Motor neuron (in vitro differentiated cells): ENCODE measurements at regions not wholly inside any gene's neighbourhood (a gene's known extent, or its start where the extent isn't known, plus 50 kb on each side); places are given as distances from the start of the nearest gene placed in this dataset.

Source experiments
- ATAC-seq, 8 experiments: fragments of 200-7000 bp; cut with Tn5 transposase; replicated peaks in 6 of 8; 2 replicates each; pipeline ENCODE4 v1.8.0; 2021; ENCODE audit warnings: mild to moderate bottlenecking in 8 of 8, moderate library complexity in 8 of 8
- H3K27ac ChIP-seq, 2 donors: fragments of 250-450 bp; sonication (Bioruptor Pico); 2 replicates each; pipeline ENCODE4 v1.9.0; 2021; ENCODE audit warnings: antibody characterized with exemption in 2 of 2, mild to moderate bottlenecking in 2 of 2, moderate library complexity in 1 of 2
- H3K4me1 ChIP-seq, 2 donors: fragments of 250-450 bp; sonication (Bioruptor Pico); replicated peaks in 1 of 2; 2 replicates each; pipeline ENCODE4 v1.6.1; 2021; ENCODE audit warnings: antibody characterized with exemption in 2 of 2, mild to moderate bottlenecking in 2 of 2, moderate library complexity in 1 of 2
- H3K4me3 ChIP-seq, 5 donors: fragments of 250-450 bp; sonication (Bioruptor Pico); 2 replicates each; pipeline ENCODE4 v1.9.0; 2021; ENCODE audit warnings: antibody characterized with exemption in 5 of 5, mild to moderate bottlenecking in 5 of 5, moderate library complexity in 4 of 5
- WGBS, 10 experiments: fragments of 450-650 bp; shearing (Covaris generic); methylation state at CpG; one replicate each; pipeline ENCODE4 v1.0.0; 2022; 5-methylcytosine and 5-hydroxymethylcytosine counted together
- in situ Hi-C, 9 experiments: fragments of 400-800 bp; cut with MboI; loops; one replicate each; pipeline ENCODE4 v1.15.0; 2021; ENCODE audit warnings: low sequenced_read_pairs in 9 of 9, low pct_unique_long_range_greater_than_20kb in 2 of 9; ENCODE audit not compliant: unreplicated experiment in 9 of 9

GRCh38 chr18:57970356-57971095 lies 73.5 kb upstream of the NEDD4L start:
- Histone ChIP-seq H3K4me3 (no peak overlapping the region), H3K4me1 (no peaks in the 10 kb centered on the region), H3K27ac (no peak overlapping the region)
- in situ Hi-C loops: no loop called here
- peak in 1 of 8 experiments; percentile 45 for ATAC-seq
- WGBS, 10 experiments: 29 to 100% (median 93%) methylated on average over 1 to 9 of the region's 12 CpGs; no CpG with 5 or more reads in 1 of the 10 experiments

GRCh38 chr18:57969824-57970223 lies 74.2 kb upstream of the NEDD4L start:
- Histone ChIP-seq H3K4me3 (no peak overlapping the region), H3K27ac (no peak overlapping the region), H3K4me1 (no peaks in the 10 kb centered on the region)
- WGBS, 10 experiments: 0 to 100% (median 64%) methylated on average over 1 to 2 of the region's 2 CpGs; no CpG with 5 or more reads in 2 of the 10 experiments
- ATAC-seq: no peak
- in situ Hi-C loops: no loop called here

DNA sequence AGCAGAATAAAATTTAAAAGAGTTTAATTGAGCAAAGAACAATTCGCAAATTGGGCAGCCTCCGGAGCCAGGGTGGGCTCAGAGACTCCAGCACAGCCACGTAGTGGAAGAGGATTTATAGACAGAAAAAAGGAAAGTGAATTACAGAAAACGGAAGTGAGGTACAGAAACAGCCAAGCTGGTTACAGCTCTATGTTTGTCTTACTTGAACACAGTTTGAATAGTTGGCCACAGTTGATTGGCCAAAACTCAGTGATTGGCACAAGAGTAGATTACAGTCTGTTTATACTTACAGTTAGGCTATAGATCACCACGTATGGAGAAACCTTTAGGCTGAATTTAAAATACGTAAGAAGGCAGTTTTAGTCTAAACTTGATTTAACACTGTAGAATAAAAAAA lies 78.8 kb upstream of the NEDD4L start:
- in situ Hi-C loops: no loop called here
- 66 to 100% (median 90%) methylated on average over 2 to 6 of the region's 6 CpGs; no CpG with 5 or more reads in 1 of the 10 experiments for WGBS, 10 experiments
- H3K27ac ChIP-seq: no peak overlapping the region
- no peaks in the 10 kb centered on the region for H3K4me1 ChIP-seq
- H3K4me3 ChIP-seq: no peak overlapping the region
- ATAC-seq: no peak

DNA sequence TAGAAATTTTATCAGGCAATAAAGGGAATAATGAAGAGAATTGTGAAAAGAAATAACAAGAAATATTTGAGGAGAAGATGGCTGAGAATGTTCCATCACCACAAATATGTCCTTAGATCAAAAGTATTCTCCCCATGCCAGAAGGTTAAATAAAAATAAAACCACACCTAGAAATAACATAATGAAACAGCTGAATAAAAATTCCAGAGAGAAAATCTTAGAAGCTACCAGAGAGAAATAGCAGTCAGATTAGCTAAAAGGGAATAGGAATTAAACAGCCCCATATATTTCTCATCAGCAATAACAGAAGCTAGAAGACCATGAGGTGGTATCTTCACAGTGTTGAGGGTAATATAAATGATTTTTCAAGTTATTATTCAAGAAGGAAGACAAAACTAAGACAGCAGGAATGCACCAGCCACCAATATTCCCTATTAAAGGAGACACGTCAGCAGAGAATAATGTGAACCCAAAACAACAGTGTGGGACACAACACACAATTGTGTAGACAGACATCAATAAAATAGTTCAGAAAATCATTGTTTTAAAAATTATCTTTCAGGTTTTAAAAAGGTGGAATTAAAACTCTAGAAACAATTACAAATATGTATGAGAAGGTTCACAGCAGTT lies 82.0 kb upstream of the NEDD4L start:
- Histone ChIP-seq H3K27ac (no peak overlapping the region), H3K4me1 (no peaks in the 10 kb centered on the region), H3K4me3 (no peak overlapping the region)
- in situ Hi-C loops: no loop called here
- 56 to 100% (median 93%) methylated on average over 1 of the region's 1 CpG; no CpG with 5 or more reads in 2 of the 10 experiments for WGBS, 10 experiments
- ATAC-seq: no peak

DNA sequence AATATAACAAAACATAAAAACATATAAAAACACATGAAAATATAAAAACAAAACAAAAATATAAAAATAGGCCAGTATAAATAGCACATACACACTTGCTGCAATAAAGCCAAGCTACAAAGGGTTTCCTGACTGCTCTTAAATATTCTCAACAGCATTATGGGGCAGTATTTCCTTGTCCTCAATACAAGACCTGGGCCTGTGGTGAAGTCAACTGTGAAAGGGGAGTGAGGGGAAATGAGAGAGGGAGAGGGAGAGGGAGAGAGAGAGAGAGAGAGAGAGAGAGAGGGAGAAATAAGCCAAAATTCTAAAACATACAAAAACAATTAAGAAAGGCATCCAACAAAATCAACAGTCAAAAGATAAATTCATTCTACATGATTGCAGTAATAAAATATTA lies 82.6 kb upstream of the NEDD4L start:
- no peak for ATAC-seq
- Histone ChIP-seq H3K4me3 (no peak overlapping the region), H3K27ac (no peak overlapping the region), H3K4me1 (no peaks in the 10 kb centered on the region)
- in situ Hi-C loops: no loop called here

GRCh38 chr18:57959278-57959677 lies 84.7 kb upstream of the NEDD4L start:
- no peak overlapping the region for H3K27ac ChIP-seq
- no peaks in the 10 kb centered on the region for H3K4me1 ChIP-seq
- H3K4me3 ChIP-seq: no peak overlapping the region
- in situ Hi-C loops: no loop called here
- WGBS, 10 experiments: 0 to 40% (median 25%) methylated on average over 1 to 3 of the region's 3 CpGs; no CpG with 5 or more reads in 5 of the 10 experiments
- ATAC-seq: peak in 7 of 8 experiments; percentile 30 to 82 (median 71)

DNA sequence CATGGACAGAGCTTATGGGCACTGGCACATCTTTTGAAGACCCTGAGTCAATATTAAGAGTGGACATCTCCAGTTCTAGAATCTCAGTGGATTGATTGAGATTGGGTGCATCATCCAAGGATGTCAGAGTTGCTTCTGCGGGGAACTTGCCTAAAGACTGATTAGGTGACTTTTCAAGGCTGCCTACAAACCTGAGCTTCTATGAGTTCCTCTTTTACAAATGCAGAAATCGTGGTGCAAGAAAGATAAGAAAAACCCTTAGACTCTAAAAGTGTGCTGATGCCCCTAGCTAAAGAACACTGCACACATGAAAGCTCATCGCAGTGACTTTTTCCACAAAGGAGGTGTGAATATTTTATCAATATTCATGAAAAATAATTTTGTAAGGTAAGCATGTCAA lies 86.8 kb upstream of the NEDD4L start:
- WGBS, 10 experiments: 50 to 100% (median 61%) methylated on average over 1 to 3 of the region's 3 CpGs; no CpG with 5 or more reads in 2 of the 10 experiments
- Histone ChIP-seq H3K4me3 (no peak overlapping the region), H3K27ac (no peak overlapping the region), H3K4me1 (no peaks in the 10 kb centered on the region)
- ATAC-seq: no peak
- in situ Hi-C loops: no loop called here

GRCh38 chr18:57956491-57956890 lies 87.5 kb upstream of the NEDD4L start:
- H3K4me3 ChIP-seq: no peak overlapping the region
- H3K4me1 ChIP-seq: no peaks in the 10 kb centered on the region
- no peak overlapping the region for H3K27ac ChIP-seq
- in situ Hi-C loops: no loop called here
- ATAC-seq: no peak
- WGBS, 10 experiments: 0 to 81% (median 53%) methylated on average over 1 to 3 of the region's 3 CpGs

DNA sequence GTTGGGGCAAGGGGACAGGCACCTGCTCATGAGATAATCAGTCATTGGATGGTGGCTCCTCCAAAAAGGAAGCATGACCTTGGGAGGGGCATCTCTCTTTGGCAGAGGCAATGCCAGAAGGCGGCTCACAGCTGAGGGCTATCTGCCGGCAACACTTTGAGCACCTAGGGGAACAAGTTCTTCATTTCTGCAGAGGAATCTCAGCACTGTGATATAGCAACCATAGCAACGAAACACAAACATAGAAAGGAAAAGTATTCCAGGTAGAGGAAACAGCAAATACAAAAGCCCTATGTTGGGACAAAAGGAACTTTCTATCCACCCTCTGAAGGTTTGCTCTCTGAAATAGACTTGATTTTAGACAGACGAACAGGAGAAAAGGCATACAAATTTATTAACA lies 89.1 kb upstream of the NEDD4L start:
- H3K27ac ChIP-seq: no peak overlapping the region
- in situ Hi-C loops: no loop called here
- no peaks in the 10 kb centered on the region for H3K4me1 ChIP-seq
- ATAC-seq: no peak
- WGBS, 10 experiments: 40 to 100% (median 84%) methylated on average over 1 to 4 of the region's 4 CpGs
- H3K4me3 ChIP-seq: no peak overlapping the region

DNA sequence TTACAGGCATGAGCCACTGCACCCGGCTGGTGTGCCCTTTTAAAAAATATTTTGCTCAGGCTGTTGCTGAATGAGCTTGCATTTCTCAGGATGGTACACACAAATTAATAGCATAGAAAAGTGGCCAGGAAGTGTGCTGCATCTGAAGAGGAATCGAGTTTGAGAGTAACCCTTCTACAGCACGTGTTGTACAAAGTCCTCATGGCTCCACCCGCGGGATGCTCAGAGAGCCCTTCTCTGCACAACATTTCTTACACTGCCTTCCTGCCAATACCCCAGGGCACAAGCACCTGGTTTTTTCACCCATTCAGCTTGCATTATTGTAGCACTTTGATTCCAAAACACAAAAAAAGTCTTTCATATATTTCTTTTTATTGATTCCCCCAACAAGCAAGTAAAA lies 90.1 kb upstream of the NEDD4L start:
- in situ Hi-C loops: no loop called here
- 54 to 100% (median 78%) methylated on average over 2 to 4 of the region's 5 CpGs; no CpG with 5 or more reads in 2 of the 10 experiments for WGBS, 10 experiments
- ATAC-seq: no peak

GRCh38 chr18:57951999-57952774 lies 91.8 kb upstream of the NEDD4L start:
- in situ Hi-C loops: no loop called here
- no peak overlapping the region for H3K4me3 ChIP-seq
- H3K4me1 ChIP-seq: no peaks in the 10 kb centered on the region
- 20 to 92% (median 70%) methylated on average over 1 to 8 of the region's 10 CpGs; no CpG with 5 or more reads in 2 of the 10 experiments for WGBS, 10 experiments
- ATAC-seq: no peak
- no peak overlapping the region for H3K27ac ChIP-seq

More for the DNA sequence above, 90.1 kb upstream of the NEDD4L start:
- Histone ChIP-seq H3K4me3 (no peak overlapping the region), H3K4me1 (no peaks in the 10 kb centered on the region), H3K27ac (no peak overlapping the region)

DNA sequence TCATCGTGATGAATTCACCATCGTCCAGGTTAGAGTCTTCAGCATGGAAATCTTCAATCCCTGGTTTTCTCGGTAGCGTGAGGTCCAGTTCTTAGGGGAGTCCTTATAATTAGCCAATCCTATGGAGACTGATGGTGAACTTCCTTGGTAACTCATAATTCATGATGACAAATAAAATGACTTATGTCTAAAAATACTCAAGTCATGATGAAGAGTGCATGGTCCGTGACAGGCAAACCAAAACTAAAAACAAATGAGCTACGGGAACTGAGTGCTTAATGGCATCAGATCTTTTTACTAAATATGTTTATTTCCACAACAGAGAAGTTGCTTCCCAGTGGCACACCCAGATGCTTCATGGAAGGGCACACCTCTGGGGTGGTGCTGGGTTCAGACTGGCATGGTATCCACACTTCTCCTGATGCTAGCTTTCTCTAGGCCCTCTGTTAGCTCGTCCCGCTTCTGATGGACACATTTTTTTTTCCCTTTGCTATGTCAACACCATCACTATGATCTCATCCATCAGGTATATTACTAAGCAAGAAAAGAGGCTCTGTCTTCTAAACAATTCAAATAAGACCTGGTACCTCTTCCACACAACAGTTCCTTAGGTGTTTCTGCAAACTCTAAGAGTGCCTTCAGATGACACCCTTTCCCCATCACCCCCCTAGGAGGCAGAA lies 92.8 kb upstream of the NEDD4L start:
- in situ Hi-C loops: no loop called here
- 40 to 98% (median 85%) methylated on average over 1 to 8 of the region's 8 CpGs for WGBS, 10 experiments
- H3K4me1 ChIP-seq: no peaks in the 10 kb centered on the region
- ATAC-seq: peak in 1 of 8 experiments; percentile 51
- H3K27ac ChIP-seq: no peak overlapping the region
- no peak overlapping the region for H3K4me3 ChIP-seq

DNA sequence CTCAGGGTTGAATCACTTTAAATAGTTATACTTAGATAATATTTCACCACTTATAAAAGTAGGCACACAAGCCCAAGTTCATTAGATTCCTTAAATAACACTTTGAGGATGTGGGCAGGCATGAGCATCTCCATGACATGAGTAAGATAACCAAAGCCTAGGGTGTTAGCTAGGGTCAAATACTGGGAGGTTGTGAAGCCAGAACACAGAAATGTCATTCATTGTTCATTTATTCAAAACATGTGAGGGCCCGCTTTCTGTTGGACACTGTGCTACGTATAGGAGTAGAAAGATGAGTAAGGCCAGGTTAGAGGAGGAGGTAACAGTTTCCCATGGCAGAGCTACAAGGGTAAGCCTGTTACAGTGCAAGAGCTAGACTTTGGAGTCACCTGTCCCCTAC lies 93.5 kb upstream of the NEDD4L start:
- in situ Hi-C loops: no loop called here
- H3K4me1 ChIP-seq: no peaks in the 10 kb centered on the region
- no peak for ATAC-seq

More for the DNA sequence above, 93.5 kb upstream of the NEDD4L start:
- no peak overlapping the region for H3K27ac ChIP-seq
- WGBS, 10 experiments: 80 to 100% (median 93%) methylated on average over 2 of the region's 2 CpGs; no CpG with 5 or more reads in 5 of the 10 experiments
- no peak overlapping the region for H3K4me3 ChIP-seq
